H9 (cell line): ENCODE measurements at regions not wholly inside any gene's neighbourhood (a gene's known extent, or its start where the extent isn't known, plus 50 kb on each side); places are given as distances from the start of the nearest gene placed in this dataset.

Experiments
- DNase-seq: peaks from one replicate; pipeline ENCODE4 v3.0.0-alpha.2; 2017
- H2AFZ ChIP-seq: one replicate; pipeline ENCODE4 v1.6.1; 2013; ENCODE audit warnings: mild to moderate bottlenecking, low read length, control low read depth, moderate library complexity
- H2AK5ac ChIP-seq: 2 replicates; pipeline ENCODE4 v1.6.1; 2013; ENCODE audit warnings: low read length, control low read depth, mixed read lengths; ENCODE audit not compliant: insufficient read length
- H2BK120ac ChIP-seq: one replicate; pipeline ENCODE4 v1.6.1; 2013; ENCODE audit warnings: low read depth, mild to moderate bottlenecking, low read length, control low read depth, inconsistent platforms; ENCODE audit not compliant: poor library complexity, severe bottlenecking
- H2BK12ac ChIP-seq: 2 replicates; pipeline ENCODE4 v1.6.1; 2013; ENCODE audit warnings: low read length, control low read depth, mixed read lengths, low read depth; ENCODE audit not compliant: insufficient read length
- H2BK15ac ChIP-seq: 2 replicates; pipeline ENCODE4 v1.6.1; 2013; ENCODE audit warnings: low read depth, low read length, control low read depth
- H2BK20ac ChIP-seq: one replicate; pipeline ENCODE4 v1.6.1; 2013; ENCODE audit warnings: low read depth, mild to moderate bottlenecking, low read length, control low read depth, inconsistent platforms; ENCODE audit not compliant: poor library complexity, severe bottlenecking
- H2BK5ac ChIP-seq: 2 replicates; pipeline ENCODE4 v1.6.1; 2013; ENCODE audit warnings: low read length, control low read depth, mixed read lengths; ENCODE audit not compliant: insufficient read length
- H3K14ac ChIP-seq: 2 replicates; pipeline ENCODE4 v1.6.1; 2013; ENCODE audit warnings: low read length, control low read depth; ENCODE audit not compliant: insufficient read depth
- H3K18ac ChIP-seq: 2 replicates; pipeline ENCODE4 v1.6.1; 2013; ENCODE audit warnings: low read depth, mild to moderate bottlenecking, mixed read lengths, low read length, control low read depth; ENCODE audit not compliant: insufficient read length
- H3K23ac ChIP-seq: 2 replicates; pipeline ENCODE4 v1.6.1; 2013; ENCODE audit warnings: low read length, control low read depth, mixed read lengths, low read depth; ENCODE audit not compliant: insufficient read length
- H3K23me2 ChIP-seq: 2 replicates; pipeline ENCODE4 v1.6.1; 2013; ENCODE audit warnings: low read depth, mild to moderate bottlenecking, mixed read lengths, low read length, control low read depth; ENCODE audit not compliant: insufficient read length, poor library complexity, severe bottlenecking
- H3K27ac ChIP-seq: 2 replicates; pipeline ENCODE4 v1.5.1; 2013; ENCODE audit warnings: low read length, control low read depth, mixed read lengths, low read depth; ENCODE audit not compliant: insufficient read length
- H3K27me3 ChIP-seq: 2 replicates; pipeline ENCODE4 v1.6.1; 2013; ENCODE audit warnings: low read length, control low read depth, inconsistent platforms; ENCODE audit not compliant: insufficient read depth
- H3K4ac ChIP-seq: 2 replicates; pipeline ENCODE4 v1.6.1; 2013; ENCODE audit warnings: low read depth, mild to moderate bottlenecking, control low read depth, inconsistent platforms, low read length, moderate library complexity
- H3K4me1 ChIP-seq: 2 replicates; pipeline ENCODE4 v1.6.1; 2013; ENCODE audit warnings: low read length, control low read depth, inconsistent platforms; ENCODE audit not compliant: insufficient read depth
- H3K4me2 ChIP-seq: 2 replicates; pipeline ENCODE4 v1.6.1; 2013; ENCODE audit warnings: low read length, control low read depth, mixed read lengths; ENCODE audit not compliant: insufficient read length, insufficient read depth
- H3K56ac ChIP-seq: 2 replicates; pipeline ENCODE4 v1.6.1; 2013; ENCODE audit warnings: low read depth, mild to moderate bottlenecking, mixed read lengths, low read length, control low read depth; ENCODE audit not compliant: insufficient read length
- H3K79me1 ChIP-seq: 2 replicates; pipeline ENCODE4 v1.6.1; 2013; ENCODE audit warnings: low read depth, mild to moderate bottlenecking, moderate library complexity, low read length, control low read depth, inconsistent platforms; ENCODE audit not compliant: insufficient read depth, poor library complexity, severe bottlenecking
- H3K79me2 ChIP-seq: 2 replicates; pipeline ENCODE4 v1.6.1; 2013; ENCODE audit warnings: low read length, control low read depth, inconsistent platforms; ENCODE audit not compliant: insufficient read depth
- H3K9ac ChIP-seq: 2 replicates; pipeline ENCODE4 v1.6.1; 2013; ENCODE audit warnings: low read length, control low read depth, mixed read lengths; ENCODE audit not compliant: insufficient read length; ENCODE audit errors: extremely low read depth
- H3K9me3 ChIP-seq: one replicate; pipeline ENCODE4 v1.6.1; 2013; ENCODE audit warnings: low read depth, low read length, inconsistent platforms; ENCODE audit not compliant: control insufficient read depth
- H3T11ph ChIP-seq: one replicate; pipeline ENCODE4 v1.6.1; 2013; ENCODE audit warnings: mild to moderate bottlenecking, low read length, control low read depth, inconsistent platforms
- H4K20me1 ChIP-seq: one replicate; pipeline ENCODE4 v1.6.1; 2013; ENCODE audit not compliant: control insufficient read depth, insufficient read length, insufficient read depth
- H4K5ac ChIP-seq: 2 replicates; pipeline ENCODE4 v1.6.1; 2013; ENCODE audit warnings: low read depth, mild to moderate bottlenecking, mixed read lengths, low read length, control low read depth; ENCODE audit not compliant: insufficient read length
- H4K8ac ChIP-seq: replicated peaks from 2 replicates; pipeline ENCODE4 v1.6.1; 2013; ENCODE audit warnings: low read length, control low read depth, mixed read lengths, low read depth; ENCODE audit not compliant: insufficient read length
- H4K91ac ChIP-seq: 2 replicates; pipeline ENCODE4 v1.6.1; 2013; ENCODE audit warnings: low read depth, mild to moderate bottlenecking, moderate library complexity, mixed read lengths, low read length, control low read depth; ENCODE audit not compliant: insufficient read length
- H3K27ac Mint-ChIP-seq, 3 experiments: 2 replicates in 2 of 3; 3 replicates in 1 of 3; pipeline ENCODE4 v1.8.0; 2020 to 2021; ENCODE audit warnings: mixed read lengths in 3 of 3, mild to moderate bottlenecking in 1 of 3, moderate library complexity in 1 of 3
- H3K27me3 Mint-ChIP-seq: 2 replicates; pipeline ENCODE4 v1.8.0; 2021; ENCODE audit warnings: low read depth, mild to moderate bottlenecking, moderate library complexity, mixed read lengths
- H3K36me3 Mint-ChIP-seq, 3 experiments: 2 replicates in 2 of 3; 3 replicates in 1 of 3; pipeline ENCODE4 v1.8.0; 2020 to 2021; ENCODE audit warnings: low read depth in 3 of 3, mixed read lengths in 3 of 3; ENCODE audit not compliant: insufficient read depth in 1 of 3
- H3K4me1 Mint-ChIP-seq, 2 experiments: 2 replicates each; pipeline ENCODE4 v1.8.0; 2020; ENCODE audit warnings: mixed read lengths in 2 of 2
- H3K4me3 Mint-ChIP-seq, 2 experiments: 2 replicates in 1 of 2; 3 replicates in 1 of 2; pipeline ENCODE4 v1.8.0; 2020 to 2021; ENCODE audit warnings: mild to moderate bottlenecking in 2 of 2, mixed read lengths in 2 of 2, moderate library complexity in 1 of 2
- H3K9me3 Mint-ChIP-seq, 2 experiments: 2 replicates in 1 of 2; 3 replicates in 1 of 2; pipeline ENCODE4 v1.8.0; 2020; ENCODE audit warnings: mild to moderate bottlenecking in 2 of 2, mixed read lengths in 2 of 2, moderate library complexity in 1 of 2
- WGBS: extraction: QIAGEN DNeasy Blood & Tissue Kit; methylation state at CpG from one replicate; pipeline ENCODE4 v1.1.7; 2013; ENCODE audit warnings: missing lambda C conversion rate, low lambda C conversion rate, mixed read lengths; ENCODE audit not compliant: insufficient read length; ENCODE audit errors: extremely low coverage; 5-methylcytosine and 5-hydroxymethylcytosine counted together
- TF ChIP-seq, protein P1 (sequence below): fragments of 200-600 bp; sonication (generic); conservative IDR thresholded peaks from 3 replicates; pipeline ENCODE4 v1.8.0; 2021; ENCODE audit warnings: antibody characterized with exemption, mild to moderate bottlenecking

DNA sequence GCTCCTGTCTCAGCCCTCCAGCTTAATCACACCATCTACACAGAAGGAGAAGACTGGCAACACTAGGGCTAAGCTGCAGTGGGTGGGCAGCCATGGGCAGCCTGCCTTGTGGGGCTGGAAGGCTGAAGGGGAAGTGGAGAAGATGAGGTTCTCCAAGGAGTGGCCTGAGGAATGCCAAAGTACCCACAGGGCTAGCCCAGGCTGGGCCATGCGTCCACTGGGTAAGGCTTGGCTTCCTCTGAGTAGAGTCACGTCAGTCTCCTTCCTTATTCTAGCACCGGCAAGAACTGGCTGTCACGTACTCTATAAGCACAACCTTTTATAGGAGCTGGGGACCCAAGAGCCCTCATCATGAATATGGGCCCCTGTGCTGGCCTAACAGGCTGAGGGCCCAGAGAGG, 110.6 kb upstream of the SIRPA start:
- DNase-seq: no peak
- no peak overlapping the region for H2AK5ac ChIP-seq
- no peak overlapping the region for H3K4me3 Mint-ChIP-seq
- H3T11ph ChIP-seq: no peak overlapping the region
- H2BK12ac ChIP-seq: no peak overlapping the region
- H4K20me1 ChIP-seq: no peaks in the 10 kb centered on the region
- H2BK5ac ChIP-seq: no peak overlapping the region
- no peak overlapping the region for H2AFZ ChIP-seq
- no peak overlapping the region for H3K4ac ChIP-seq
- H3K4me1 ChIP-seq: no peaks in the 10 kb centered on the region
- H3K79me2 ChIP-seq: no peaks in the 10 kb centered on the region
- H3K9me3 Mint-ChIP-seq: no peaks in the 10 kb centered on the region
- TF ChIP-seq, protein P1, sequence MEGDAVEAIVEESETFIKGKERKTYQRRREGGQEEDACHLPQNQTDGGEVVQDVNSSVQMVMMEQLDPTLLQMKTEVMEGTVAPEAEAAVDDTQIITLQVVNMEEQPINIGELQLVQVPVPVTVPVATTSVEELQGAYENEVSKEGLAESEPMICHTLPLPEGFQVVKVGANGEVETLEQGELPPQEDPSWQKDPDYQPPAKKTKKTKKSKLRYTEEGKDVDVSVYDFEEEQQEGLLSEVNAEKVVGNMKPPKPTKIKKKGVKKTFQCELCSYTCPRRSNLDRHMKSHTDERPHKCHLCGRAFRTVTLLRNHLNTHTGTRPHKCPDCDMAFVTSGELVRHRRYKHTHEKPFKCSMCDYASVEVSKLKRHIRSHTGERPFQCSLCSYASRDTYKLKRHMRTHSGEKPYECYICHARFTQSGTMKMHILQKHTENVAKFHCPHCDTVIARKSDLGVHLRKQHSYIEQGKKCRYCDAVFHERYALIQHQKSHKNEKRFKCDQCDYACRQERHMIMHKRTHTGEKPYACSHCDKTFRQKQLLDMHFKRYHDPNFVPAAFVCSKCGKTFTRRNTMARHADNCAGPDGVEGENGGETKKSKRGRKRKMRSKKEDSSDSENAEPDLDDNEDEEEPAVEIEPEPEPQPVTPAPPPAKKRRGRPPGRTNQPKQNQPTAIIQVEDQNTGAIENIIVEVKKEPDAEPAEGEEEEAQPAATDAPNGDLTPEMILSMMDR: no peak
- H3K56ac ChIP-seq: no peak overlapping the region
- no peak overlapping the region for H3K4me2 ChIP-seq
- H3K23me2 ChIP-seq: no peaks in the 10 kb centered on the region
- no peaks in the 10 kb centered on the region for H3K36me3 Mint-ChIP-seq
- no peak overlapping the region for H3K27ac Mint-ChIP-seq
- H3K14ac ChIP-seq: no peak overlapping the region
- no peak overlapping the region for H4K5ac ChIP-seq
- no peak overlapping the region for H3K18ac ChIP-seq
- no peak overlapping the region for H2BK120ac ChIP-seq
- no peak overlapping the region for H4K8ac ChIP-seq
- no peaks in the 10 kb centered on the region for H3K4me1 Mint-ChIP-seq
- whole genome bisulfite sequencing: no CpG with 5 or more reads among the region's 4 CpGs
- no peaks in the 10 kb centered on the region for H3K9me3 ChIP-seq
- H2BK20ac ChIP-seq: no peak overlapping the region
- no peak overlapping the region for H3K27ac ChIP-seq
- H3K23ac ChIP-seq: no peak overlapping the region
- H3K27me3 Mint-ChIP-seq: peaks cover 54% of the 10 kb centered on the region
- no peak overlapping the region for H2BK15ac ChIP-seq
- no peaks in the 10 kb centered on the region for H3K27me3 ChIP-seq
- no peaks in the 10 kb centered on the region for H3K79me1 ChIP-seq
- no peak overlapping the region for H3K9ac ChIP-seq
- H4K91ac ChIP-seq: no peak overlapping the region
